SH-SY5Y (cell line): ENCODE measurements at regions not wholly inside any gene's neighbourhood (a gene's known extent, or its start where the extent isn't known, plus 50 kb on each side); places are given as distances from the start of the nearest gene placed in this dataset.

Experiments used
- GATA2 ChIP-seq: IDR thresholded peaks from 2 replicates; pipeline ENCODE4 v1.6.1; 2011; ENCODE audit warnings: mild to moderate bottlenecking, low read depth, low read length
- GATA3 ChIP-seq: IDR thresholded peaks from 2 replicates; pipeline ENCODE4 v1.6.1; 2011; ENCODE audit warnings: low read depth, mild to moderate bottlenecking, low read length, moderate library complexity

DNA sequence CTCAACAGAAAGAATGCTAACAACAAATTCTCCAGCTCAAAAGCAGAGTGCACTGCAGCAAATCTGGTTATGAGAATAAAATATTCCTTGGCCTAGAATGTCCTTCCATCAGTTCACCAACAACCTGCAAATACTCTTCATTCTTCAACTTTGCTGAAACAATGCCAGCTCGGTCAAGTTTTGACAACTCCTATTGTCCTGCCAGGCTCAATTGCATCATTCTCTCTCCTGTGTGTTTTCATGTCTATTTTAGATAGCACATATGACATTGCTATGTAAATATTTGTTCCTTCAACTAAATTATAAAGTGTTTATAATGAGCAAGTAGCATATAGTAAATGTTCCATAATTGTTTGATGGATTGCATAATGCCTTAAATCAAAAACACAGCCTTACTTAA lies 463.8 kb downstream of the TLE1 start:
- no peak for TF ChIP-seq GATA3
- no peak for TF ChIP-seq GATA2
